Fibroblast of lung (primary cell): ENCODE measurements at regions not wholly inside any gene's neighbourhood (a gene's known extent, or its start where the extent isn't known, plus 50 kb on each side); places are given as distances from the start of the nearest gene placed in this dataset.

ENCODE experiments used
- EZH2 ChIP-seq: IDR thresholded peaks from 2 replicates; pipeline ENCODE4 v1.5.1; 2012; ENCODE audit warnings: low read length, control low read depth, mild to moderate bottlenecking; ENCODE audit errors: missing control alignments
- TF ChIP-seq, protein P1 (sequence below), 2 donors: IDR thresholded peaks in 1 of 2; conservative IDR thresholded peaks in 1 of 2; 1 replicate in 1 of 2; 2 replicates in 1 of 2; pipeline ENCODE4 v1.5.1; 2011 to 2012; ENCODE audit warnings: low read length in 2 of 2, control low read depth in 1 of 2, inconsistent platforms in 1 of 2, low read depth in 1 of 2, mild to moderate bottlenecking in 1 of 2

DNA sequence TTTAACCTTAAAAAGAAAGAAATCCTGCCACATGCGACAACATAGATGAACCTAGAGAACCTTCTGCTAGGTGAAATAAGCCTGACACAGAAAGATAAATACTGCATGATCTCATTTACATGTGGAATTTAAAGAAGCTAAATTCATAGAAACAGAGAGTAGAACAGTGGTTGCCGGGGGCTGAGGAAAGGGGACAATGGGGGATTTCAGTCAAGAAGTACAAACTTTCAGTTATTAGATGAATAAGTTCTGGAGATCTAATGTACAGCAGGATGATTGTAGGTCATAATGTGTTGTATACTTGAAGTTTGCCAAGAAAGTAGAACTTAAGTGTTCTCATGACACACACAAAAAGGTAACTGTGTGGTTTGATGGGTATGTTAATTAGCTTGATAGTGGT is 204.3 kb upstream of the PRSS16 start:
- TF ChIP-seq, protein P1, sequence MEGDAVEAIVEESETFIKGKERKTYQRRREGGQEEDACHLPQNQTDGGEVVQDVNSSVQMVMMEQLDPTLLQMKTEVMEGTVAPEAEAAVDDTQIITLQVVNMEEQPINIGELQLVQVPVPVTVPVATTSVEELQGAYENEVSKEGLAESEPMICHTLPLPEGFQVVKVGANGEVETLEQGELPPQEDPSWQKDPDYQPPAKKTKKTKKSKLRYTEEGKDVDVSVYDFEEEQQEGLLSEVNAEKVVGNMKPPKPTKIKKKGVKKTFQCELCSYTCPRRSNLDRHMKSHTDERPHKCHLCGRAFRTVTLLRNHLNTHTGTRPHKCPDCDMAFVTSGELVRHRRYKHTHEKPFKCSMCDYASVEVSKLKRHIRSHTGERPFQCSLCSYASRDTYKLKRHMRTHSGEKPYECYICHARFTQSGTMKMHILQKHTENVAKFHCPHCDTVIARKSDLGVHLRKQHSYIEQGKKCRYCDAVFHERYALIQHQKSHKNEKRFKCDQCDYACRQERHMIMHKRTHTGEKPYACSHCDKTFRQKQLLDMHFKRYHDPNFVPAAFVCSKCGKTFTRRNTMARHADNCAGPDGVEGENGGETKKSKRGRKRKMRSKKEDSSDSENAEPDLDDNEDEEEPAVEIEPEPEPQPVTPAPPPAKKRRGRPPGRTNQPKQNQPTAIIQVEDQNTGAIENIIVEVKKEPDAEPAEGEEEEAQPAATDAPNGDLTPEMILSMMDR (conservative IDR thresholded peaks at IDR 0.05 in 1 of 2, IDR thresholded peaks at IDR 0.05 in 1 of 2; ENCODE audit: low read depth in 1 of 2, low read length in 2 of 2), result no peak
- TF ChIP-seq EZH2, result no peak
